ENCODE measurements at regions not wholly inside any gene's neighbourhood (a gene's known extent, or its start where the extent isn't known, plus 50 kb on each side); places are given as distances from the start of the nearest gene placed in this dataset.
A peak's percentile ranks its signal among the peaks of the same experiment; 100 is the strongest.

- DNase-seq (ENCODE audit: low read depth in 1 of 2, low spot score in 1 of 2): no peak
- Histone ChIP-seq H3K27me3 (ENCODE audit: insufficient read depth, poor library complexity, severe bottlenecking) (no peaks in the 10 kb centered on the region), H3K27ac (replicated peaks) (no peak overlapping the region), H3K4me3 (replicated peaks; ENCODE audit: insufficient read depth, low read length) (no peak overlapping the region)
- TF ChIP-seq REST (IDR thresholded peaks at IDR 0.05; ENCODE audit: insufficient replicate concordance, low read depth): no peak
- no peak for TF ChIP-seq GABPA (IDR thresholded peaks at IDR 0.05; ENCODE audit: low read depth)
- TF ChIP-seq SPI1 (IDR thresholded peaks at IDR 0.05; ENCODE audit: borderline replicate concordance, low read depth): no peak
- TF ChIP-seq POLR2AphosphoS5 (IDR thresholded peaks at IDR 0.05; ENCODE audit: low read depth): no peak
- TF ChIP-seq CTCF (IDR thresholded peaks at IDR 0.05; ENCODE audit: insufficient read depth, low read length): no peak
These were observed 188.5 kb upstream of the HDAC4 start for GRCh38 chr2:239589270-239589825.

- Histone ChIP-seq H3K27ac (replicated peaks) (no peak overlapping the region), H3K4me3 (replicated peaks; ENCODE audit: insufficient read depth, low read length) (no peak overlapping the region), H3K27me3 (ENCODE audit: insufficient read depth, poor library complexity, severe bottlenecking) (no peaks in the 10 kb centered on the region)
- DNase-seq (ENCODE audit: low read depth in 1 of 2, low spot score in 1 of 2): no peak
- TF ChIP-seq REST (IDR thresholded peaks at IDR 0.05; ENCODE audit: insufficient replicate concordance, low read depth): no peak
- no peak for TF ChIP-seq POLR2AphosphoS5 (IDR thresholded peaks at IDR 0.05; ENCODE audit: low read depth)
- TF ChIP-seq CTCF (IDR thresholded peaks at IDR 0.05; ENCODE audit: insufficient read depth, low read length): no peak
- no peak for TF ChIP-seq SPI1 (IDR thresholded peaks at IDR 0.05; ENCODE audit: borderline replicate concordance, low read depth)
These were observed 187.8 kb upstream of the HDAC4 start for GRCh38 chr2:239588451-239589269.

GRCh38 chr2:239587841-239588240 lies 187.0 kb upstream of the HDAC4 start:
- DNase-seq (ENCODE audit: low read depth in 1 of 2, low spot score in 1 of 2): peak in 1 of 2 experiments; percentile 16
- TF ChIP-seq CTCF (IDR thresholded peaks at IDR 0.05; ENCODE audit: insufficient read depth, low read length) (no peak), POLR2AphosphoS5 (IDR thresholded peaks at IDR 0.05; ENCODE audit: low read depth) (no peak), REST (IDR thresholded peaks at IDR 0.05; ENCODE audit: insufficient replicate concordance, low read depth) (no peak), SPI1 (IDR thresholded peaks at IDR 0.05; ENCODE audit: borderline replicate concordance, low read depth) (no peak), GABPA (IDR thresholded peaks at IDR 0.05; ENCODE audit: low read depth) (no peak)
- H3K27ac ChIP-seq (replicated peaks): no peak overlapping the region
- H3K27me3 ChIP-seq (ENCODE audit: insufficient read depth, poor library complexity, severe bottlenecking): no peaks in the 10 kb centered on the region
- H3K4me3 ChIP-seq (replicated peaks; ENCODE audit: insufficient read depth, low read length): no peak overlapping the region
